ENCODE measurements at regions not wholly inside any gene's neighbourhood (a gene's known extent, or its start where the extent isn't known, plus 50 kb on each side); places are given as distances from the start of the nearest gene placed in this dataset.
A peak's percentile ranks its signal among the peaks of the same experiment; 100 is the strongest.
"Not testable (repeated sequence)": the region's sequence is repeated elsewhere in the genome, so short reads cannot be mapped to it uniquely, and the experiment has no call there.

DNA sequence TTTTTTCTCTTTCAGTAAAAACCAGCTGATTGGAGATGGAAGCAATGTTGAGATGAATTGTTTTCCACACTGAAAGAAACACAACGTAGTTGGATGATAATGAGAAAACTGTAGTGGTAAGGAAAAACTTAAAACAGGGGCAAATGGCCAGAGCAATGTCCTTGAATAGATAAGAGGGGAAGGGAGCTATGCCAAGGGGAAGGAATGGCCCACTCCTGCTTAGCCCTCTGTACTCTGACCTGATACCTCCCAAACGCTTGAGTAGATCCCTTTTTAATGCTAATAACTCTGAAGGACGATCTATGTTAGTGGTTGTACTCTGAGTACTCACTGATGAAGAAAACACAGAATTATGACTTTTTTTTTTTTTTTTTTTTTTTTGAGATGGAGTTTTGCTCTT is 114.7 kb upstream of the DAB2 start:
- H3K27ac Mint-ChIP-seq: no peak overlapping the region
- peaks cover 8% of the 10 kb centered on the region for H3K4me1 Mint-ChIP-seq (ENCODE audit: low read depth)
- H3K36me3 Mint-ChIP-seq (ENCODE audit: low read depth): no peaks in the 10 kb centered on the region
- no peaks in the 10 kb centered on the region for H3K9me3 Mint-ChIP-seq
- H3K4me3 Mint-ChIP-seq: no peak overlapping the region
- intact Hi-C loops (cut with micrococcal nuclease): no loop called here
- peaks cover 5% of the 10 kb centered on the region for H3K27me3 Mint-ChIP-seq

- no peak overlapping the region for H3K4me3 Mint-ChIP-seq
- H3K27ac Mint-ChIP-seq: no peak overlapping the region
- H3K9me3 Mint-ChIP-seq: no peaks in the 10 kb centered on the region
- intact Hi-C loops (cut with micrococcal nuclease): no loop called here
- H3K36me3 Mint-ChIP-seq (ENCODE audit: low read depth): no peaks in the 10 kb centered on the region
- peaks cover 5% of the 10 kb centered on the region for H3K27me3 Mint-ChIP-seq
- peaks cover 8% of the 10 kb centered on the region for H3K4me1 Mint-ChIP-seq (ENCODE audit: low read depth)
These were observed 109.9 kb upstream of the DAB2 start for GRCh38 chr5:39534690-39535089.

DNA sequence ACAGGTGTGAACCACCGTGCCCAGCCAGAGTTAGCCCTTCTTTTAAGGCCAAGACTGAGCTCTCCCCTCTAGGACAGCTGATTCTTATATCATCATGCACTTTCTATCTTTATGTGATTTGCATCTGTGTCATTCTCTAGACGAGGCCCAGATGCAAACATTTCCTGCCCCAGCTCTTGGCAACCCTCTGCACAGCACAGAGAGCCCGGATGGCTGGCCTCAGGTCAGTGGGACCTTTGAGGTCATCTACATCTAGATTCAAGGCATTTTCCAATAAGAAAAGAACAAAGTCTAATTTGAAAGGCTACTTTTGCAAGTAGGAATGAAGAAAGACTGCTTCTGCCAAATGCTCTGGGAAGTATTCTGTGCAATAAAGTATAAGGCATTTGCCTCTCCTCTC is 109.0 kb upstream of the DAB2 start:
- Mint-ChIP-seq H3K27ac (no peak overlapping the region), H3K4me3 (no peak overlapping the region), H3K4me1 (ENCODE audit: low read depth) (peaks cover 8% of the 10 kb centered on the region), H3K27me3 (peaks cover 5% of the 10 kb centered on the region), H3K9me3 (no peaks in the 10 kb centered on the region), H3K36me3 (ENCODE audit: low read depth) (no peaks in the 10 kb centered on the region)
- intact Hi-C loops (cut with micrococcal nuclease): no loop called here

- Mint-ChIP-seq H3K27ac (no peak overlapping the region), H3K4me3 (no peak overlapping the region)
- intact Hi-C loops (cut with micrococcal nuclease): no loop called here
These were observed 107.7 kb upstream of the DAB2 start for GRCh38 chr5:39532511-39532910.

DNA sequence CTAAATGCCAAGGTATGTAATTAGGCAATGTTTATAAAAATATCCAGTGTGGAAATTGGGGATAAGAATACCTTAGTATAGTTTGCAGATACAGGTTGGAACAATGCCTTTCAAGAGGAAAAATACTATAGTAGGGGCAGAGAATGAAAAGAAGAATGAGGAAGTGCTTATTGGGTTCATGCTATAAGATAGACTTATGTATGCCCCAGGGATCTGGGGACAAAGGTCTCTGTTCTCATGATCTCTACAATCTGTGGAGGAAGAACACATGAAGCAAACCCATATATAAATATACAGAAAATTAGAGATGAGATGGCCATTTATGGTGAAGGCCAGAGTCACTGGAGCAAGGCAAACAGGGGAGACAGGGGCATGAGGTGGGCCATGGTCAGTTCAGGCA is 106.5 kb upstream of the DAB2 start:
- Mint-ChIP-seq H3K4me1 (ENCODE audit: low read depth) (peaks cover 16% of the 10 kb centered on the region), H3K27ac (no peak overlapping the region), H3K4me3 (no peak overlapping the region), H3K9me3 (no peaks in the 10 kb centered on the region), H3K36me3 (ENCODE audit: low read depth) (no peaks in the 10 kb centered on the region), H3K27me3 (no peaks in the 10 kb centered on the region)
- intact Hi-C loops (cut with micrococcal nuclease): no loop called here

More at GRCh38 chr5:39532511-39532910, 107.7 kb upstream of the DAB2 start:
- H3K4me1 Mint-ChIP-seq (ENCODE audit: low read depth): peaks cover 4% of the 10 kb centered on the region
- H3K36me3 Mint-ChIP-seq (ENCODE audit: low read depth): no peaks in the 10 kb centered on the region
- H3K27me3 Mint-ChIP-seq: no peaks in the 10 kb centered on the region
- H3K9me3 Mint-ChIP-seq: no peaks in the 10 kb centered on the region

DNA sequence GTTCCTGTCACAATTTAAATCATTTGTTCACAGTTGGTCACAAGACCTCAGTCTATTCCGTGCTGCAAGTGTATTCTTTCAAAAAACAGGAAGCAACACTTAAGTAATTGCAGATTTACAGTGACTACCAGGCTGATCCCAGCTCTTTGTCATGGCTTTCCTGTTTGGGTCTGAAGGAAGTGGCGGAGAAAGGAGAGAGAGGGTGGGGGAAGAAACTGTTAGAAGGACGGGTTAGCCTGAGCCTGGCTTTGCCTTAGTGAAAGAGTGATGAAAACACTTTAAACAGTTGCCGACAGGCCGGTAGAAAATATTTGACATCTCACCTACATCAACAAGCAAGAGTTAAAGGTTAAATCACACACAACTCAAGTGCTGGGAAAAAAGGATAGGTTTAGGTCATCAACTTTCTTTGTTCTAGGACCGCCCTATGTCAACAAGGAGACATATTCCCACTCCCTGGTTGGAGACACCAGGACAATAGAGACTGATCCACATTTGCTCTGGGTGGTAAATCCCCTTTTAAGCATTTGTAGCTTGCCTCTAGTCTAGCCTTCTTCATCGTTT is 102.2 kb upstream of the DAB2 start:
- Mint-ChIP-seq H3K4me1 (ENCODE audit: low read depth) (peaks cover 27% of the 10 kb centered on the region), H3K4me3 (peak overlapping the region; percentile 30), H3K36me3 (ENCODE audit: low read depth) (no peaks in the 10 kb centered on the region), H3K27me3 (no peaks in the 10 kb centered on the region), H3K9me3 (no peaks in the 10 kb centered on the region), H3K27ac (peak overlapping the region; percentile 89)
- intact Hi-C loops (cut with micrococcal nuclease): loop anchor here (5.0 kb wide), 2 partner anchors 60 to 105 kb away; partner anchors contain the start of gene DAB2

DNA sequence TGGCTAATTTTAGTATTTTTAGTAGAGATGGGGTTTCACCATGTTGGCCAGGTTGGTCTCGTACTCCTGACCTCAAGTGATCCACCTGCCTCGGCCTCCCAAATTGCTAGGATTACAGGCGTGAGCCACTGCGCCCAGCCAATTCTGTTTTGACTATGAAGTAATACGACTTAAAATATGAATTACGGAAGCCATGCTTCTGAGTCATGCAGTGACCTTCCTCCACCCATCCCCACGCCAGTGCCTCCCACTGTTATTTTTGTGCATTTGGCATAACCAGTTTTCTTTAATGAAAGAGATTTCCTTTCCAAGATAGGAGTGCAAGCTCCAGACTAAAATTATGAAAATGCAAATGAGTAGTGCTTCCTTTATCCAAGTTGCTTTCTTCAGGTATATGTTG is 101.0 kb upstream of the DAB2 start:
- intact Hi-C loops (cut with micrococcal nuclease): loop anchor here (5.0 kb wide), 2 partner anchors 58 to 103 kb away; partner anchors contain the start of gene DAB2
- peak overlapping the region; percentile 89 for H3K27ac Mint-ChIP-seq
- H3K4me1 Mint-ChIP-seq (ENCODE audit: low read depth): peaks cover 27% of the 10 kb centered on the region
- not testable (repeated sequence) for H3K36me3 Mint-ChIP-seq (ENCODE audit: low read depth); H3K27me3 Mint-ChIP-seq; H3K9me3 Mint-ChIP-seq; H3K4me3 Mint-ChIP-seq

GRCh38 chr5:39525271-39525670 is 100.5 kb upstream of the DAB2 start:
- H3K27ac Mint-ChIP-seq: peak overlapping the region; percentile 89
- intact Hi-C loops (cut with micrococcal nuclease): loop anchor here (5.0 kb wide), 2 partner anchors 58 to 103 kb away; partner anchors contain the start of gene DAB2
- no peak overlapping the region for H3K4me3 Mint-ChIP-seq
- H3K4me1 Mint-ChIP-seq (ENCODE audit: low read depth): peaks cover 27% of the 10 kb centered on the region
- H3K9me3 Mint-ChIP-seq: peaks cover 9% of the 10 kb centered on the region
- no peaks in the 10 kb centered on the region for H3K36me3 Mint-ChIP-seq (ENCODE audit: low read depth)
- no peaks in the 10 kb centered on the region for H3K27me3 Mint-ChIP-seq

GRCh38 chr5:39523821-39524220 is 99.0 kb upstream of the DAB2 start:
- H3K27ac Mint-ChIP-seq: no peak overlapping the region
- intact Hi-C loops (cut with micrococcal nuclease): no loop called here

GRCh38 chr5:39521940-39522590 is 97.3 kb upstream of the DAB2 start:
- no peaks in the 10 kb centered on the region for H3K36me3 Mint-ChIP-seq (ENCODE audit: low read depth)
- intact Hi-C loops (cut with micrococcal nuclease): no loop called here
- peaks cover 18% of the 10 kb centered on the region for H3K4me1 Mint-ChIP-seq (ENCODE audit: low read depth)
- H3K4me3 Mint-ChIP-seq: no peak overlapping the region
- no peaks in the 10 kb centered on the region for H3K27me3 Mint-ChIP-seq
- no peak overlapping the region for H3K27ac Mint-ChIP-seq
- peaks cover 9% of the 10 kb centered on the region for H3K9me3 Mint-ChIP-seq

More at GRCh38 chr5:39523821-39524220, 99.0 kb upstream of the DAB2 start:
- H3K27me3 Mint-ChIP-seq: no peaks in the 10 kb centered on the region
- no peak overlapping the region for H3K4me3 Mint-ChIP-seq
- no peaks in the 10 kb centered on the region for H3K36me3 Mint-ChIP-seq (ENCODE audit: low read depth)
- peaks cover 27% of the 10 kb centered on the region for H3K4me1 Mint-ChIP-seq (ENCODE audit: low read depth)
- peaks cover 9% of the 10 kb centered on the region for H3K9me3 Mint-ChIP-seq

GRCh38 chr5:39521098-39521860 is 96.5 kb upstream of the DAB2 start:
- no peak overlapping the region for H3K4me3 Mint-ChIP-seq
- peaks cover 9% of the 10 kb centered on the region for H3K9me3 Mint-ChIP-seq
- peaks cover 17% of the 10 kb centered on the region for H3K4me1 Mint-ChIP-seq (ENCODE audit: low read depth)
- no peak overlapping the region for H3K27ac Mint-ChIP-seq
- H3K36me3 Mint-ChIP-seq (ENCODE audit: low read depth): no peaks in the 10 kb centered on the region
- H3K27me3 Mint-ChIP-seq: no peaks in the 10 kb centered on the region
- intact Hi-C loops (cut with micrococcal nuclease): no loop called here

DNA sequence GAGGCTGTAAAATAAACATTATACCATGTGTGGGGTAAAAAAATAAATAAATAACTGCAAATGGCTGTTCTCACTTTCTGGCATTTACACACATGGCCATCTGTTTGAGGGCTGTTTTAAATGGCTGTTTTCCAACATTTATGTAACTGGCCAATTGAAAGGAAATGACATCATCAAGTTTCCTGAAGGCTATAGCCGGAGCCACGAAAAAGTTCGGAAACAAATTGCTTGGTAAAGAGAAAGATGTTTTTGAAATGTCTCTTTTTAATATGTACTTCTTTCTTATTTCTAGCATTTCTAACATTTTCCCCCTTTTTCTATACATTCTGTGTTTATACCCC is 95.4 kb upstream of the DAB2 start:
- H3K36me3 Mint-ChIP-seq (ENCODE audit: low read depth): no peaks in the 10 kb centered on the region
- H3K27ac Mint-ChIP-seq: no peak overlapping the region
- intact Hi-C loops (cut with micrococcal nuclease): no loop called here
- peaks cover 12% of the 10 kb centered on the region for H3K4me1 Mint-ChIP-seq (ENCODE audit: low read depth)
- peaks cover 9% of the 10 kb centered on the region for H3K9me3 Mint-ChIP-seq
- H3K27me3 Mint-ChIP-seq: no peaks in the 10 kb centered on the region
- no peak overlapping the region for H3K4me3 Mint-ChIP-seq

GRCh38 chr5:39519566-39520231 is 94.9 kb upstream of the DAB2 start:
- intact Hi-C loops (cut with micrococcal nuclease): no loop called here
- no peak overlapping the region for H3K27ac Mint-ChIP-seq
- peaks cover 12% of the 10 kb centered on the region for H3K4me1 Mint-ChIP-seq (ENCODE audit: low read depth)
- H3K36me3 Mint-ChIP-seq (ENCODE audit: low read depth): no peaks in the 10 kb centered on the region
- no peak overlapping the region for H3K4me3 Mint-ChIP-seq
- H3K27me3 Mint-ChIP-seq: no peaks in the 10 kb centered on the region
- H3K9me3 Mint-ChIP-seq: peaks cover 9% of the 10 kb centered on the region

DNA sequence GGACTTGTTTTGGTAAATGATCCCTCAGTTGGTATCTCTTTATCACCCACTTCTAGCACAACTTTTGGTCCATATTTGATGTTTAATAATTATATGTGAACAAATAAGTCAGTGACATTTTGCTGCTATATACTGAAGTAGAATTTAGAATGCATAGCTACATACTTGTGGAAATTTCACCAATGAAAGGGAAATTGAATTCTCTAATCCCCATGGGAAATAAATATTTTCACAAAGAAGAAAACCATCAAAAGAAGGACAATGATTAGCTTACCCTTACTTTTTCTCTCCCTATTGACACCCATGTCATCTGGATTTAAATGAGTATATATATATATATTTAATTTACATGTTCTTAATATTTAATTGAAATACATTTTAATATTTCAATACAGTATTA is 94.3 kb upstream of the DAB2 start:
- H3K4me3 Mint-ChIP-seq: no peak overlapping the region
- intact Hi-C loops (cut with micrococcal nuclease): no loop called here
- no peaks in the 10 kb centered on the region for H3K27me3 Mint-ChIP-seq
- no peaks in the 10 kb centered on the region for H3K36me3 Mint-ChIP-seq (ENCODE audit: low read depth)
- no peak overlapping the region for H3K27ac Mint-ChIP-seq
- H3K9me3 Mint-ChIP-seq: peaks cover 9% of the 10 kb centered on the region
- peaks cover 12% of the 10 kb centered on the region for H3K4me1 Mint-ChIP-seq (ENCODE audit: low read depth)
